A549 (cell line): ENCODE measurements at regions not wholly inside any gene's neighbourhood (a gene's known extent, or its start where the extent isn't known, plus 50 kb on each side); places are given as distances from the start of the nearest gene placed in this dataset.
A peak's percentile ranks its signal among the peaks of the same experiment; 100 is the strongest.

ENCODE experiments used
- ATAC-seq, 2 experiments: fragments of 200-7000 bp in 1 of 2; fragments of >200 bp in 1 of 2; cut with Nextera tagmentation in 1 of 2; cut with Tn5 transposase in 1 of 2; 3 replicates each; pipeline versions ENCODE4 v1.8.0 to v1.9.1; 2018 to 2020; ENCODE audit warnings: mild to moderate bottlenecking in 1 of 2, moderate library complexity in 1 of 2
- CTCF ChIA-PET: fragments of 300-600 bp; sonication (Branson Sonifier 250); formaldehyde crosslinking; extraction: SDS; loops from one replicate; lab custom pipeline; 2021; ENCODE audit warnings: antibody characterized with exemption, inconsistent platforms; lab: Yijun Ruan, JAX
- POLR2A ChIA-PET: fragments of 350-600 bp; formaldehyde crosslinking; extraction: SDS; loops from one replicate; lab custom pipeline; 2021; ENCODE audit warnings: antibody characterized with exemption, inconsistent platforms; lab: Yijun Ruan, JAX
- DNase-seq, 2 experiments: peaks; one replicate each; pipeline versions ENCODE4 v3.0.0 to v3.0.0-alpha.2; 2011 to 2016; ENCODE audit warnings: low read depth in 1 of 2, low spot score in 1 of 2
- FAIRE-seq: peaks from 2 replicates; lab custom pipeline; 2011; peaks lifted over from hg19 to GRCh38; lab: Jason Lieb, UNC
- H3K27ac ChIP-seq, 2 experiments: fragments of >200 bp; sonication (Bioruptor Twin); formaldehyde crosslinking; 3 replicates each; pipeline ENCODE4 v1.5.1; 2016 to 2017
- H3K4me1 ChIP-seq: fragments of >200 bp; sonication (Bioruptor Twin); formaldehyde crosslinking; 3 replicates; pipeline ENCODE4 v1.6.1; 2016
- H3K4me2 ChIP-seq: fragments of >200 bp; sonication (Bioruptor Twin); formaldehyde crosslinking; 3 replicates; pipeline ENCODE4 v1.6.1; 2016
- H3K4me3 ChIP-seq: fragments of >200 bp; sonication (Bioruptor Twin); formaldehyde crosslinking; 3 replicates; pipeline ENCODE4 v1.5.1; 2016
- H3K9me3 ChIP-seq: fragments of >200 bp; sonication (Bioruptor Twin); formaldehyde crosslinking; 3 replicates; pipeline ENCODE4 v1.6.1; 2016
- CBX2 ChIP-seq: fragments of 200-600 bp; sonication (generic); IDR thresholded peaks from 2 replicates; pipeline ENCODE4 v1.6.1; 2016; ENCODE audit warnings: low read depth, mild to moderate bottlenecking, borderline replicate concordance
- CHD2 ChIP-seq: fragments of 150-350 bp; IDR thresholded peaks from 2 replicates; pipeline ENCODE4 v1.6.1; 2014; ENCODE audit warnings: low read length; ENCODE audit not compliant: partially characterized antibody
- CHD4 ChIP-seq: fragments of 200-600 bp; sonication (generic); IDR thresholded peaks from 2 replicates; pipeline ENCODE4 v1.6.1; 2016; ENCODE audit warnings: antibody characterized with exemption, mild to moderate bottlenecking, borderline replicate concordance
- EHMT2 ChIP-seq: fragments of 200-600 bp; sonication (generic); IDR thresholded peaks from 2 replicates; pipeline ENCODE4 v1.6.1; 2016; ENCODE audit warnings: antibody characterized with exemption, low read depth, mild to moderate bottlenecking, moderate library complexity
- FOXS1 ChIP-seq: fragments of 250-450 bp; sonication (Bioruptor Pico); IDR thresholded peaks from 2 replicates; pipeline ENCODE4 v1.5.0; 2020; ENCODE audit warnings: mild to moderate bottlenecking, moderate library complexity
- HOXA7 ChIP-seq: fragments of 250-450 bp; sonication (Bioruptor Pico); IDR thresholded peaks from 2 replicates; pipeline ENCODE4 v1.5.0; 2020; ENCODE audit warnings: mild to moderate bottlenecking, moderate library complexity
- HOXB5 ChIP-seq: fragments of 250-450 bp; sonication (Bioruptor Pico); IDR thresholded peaks from 2 replicates; pipeline ENCODE4 v1.5.0; 2020; ENCODE audit warnings: mild to moderate bottlenecking, moderate library complexity
- KDM5A ChIP-seq: fragments of 200-600 bp; sonication (generic); IDR thresholded peaks from 2 replicates; pipeline ENCODE4 v1.6.1; 2016; ENCODE audit warnings: antibody characterized with exemption, mild to moderate bottlenecking
- NPAS2 ChIP-seq: fragments of 250-450 bp; sonication (Bioruptor Pico); IDR thresholded peaks from 2 replicates; pipeline ENCODE4 v1.8.0; 2022; ENCODE audit warnings: mild to moderate bottlenecking, moderate library complexity, borderline replicate concordance
- POLR2A ChIP-seq: IDR thresholded peaks from 2 replicates; pipeline ENCODE4 v1.6.1; 2012; ENCODE audit warnings: mild to moderate bottlenecking, low read length
- POLR2AphosphoS2 ChIP-seq: conservative IDR thresholded peaks from 2 replicates; pipeline ENCODE4 v1.6.1; 2012; ENCODE audit warnings: low read length, improper control_type of control experiment, inconsistent platforms
- RAD21 ChIP-seq, 2 experiments: fragments of >200 bp in 1 of 2; sonication (Bioruptor Twin) in 1 of 2; formaldehyde crosslinking in 1 of 2; IDR thresholded peaks in 1 of 2; conservative IDR thresholded peaks in 1 of 2; 2 replicates in 1 of 2; 3 replicates in 1 of 2; pipeline ENCODE4 v1.6.1; 2012 to 2018; ENCODE audit warnings: inconsistent platforms in 1 of 2
- RARB ChIP-seq: fragments of 250-450 bp; sonication (Bioruptor Pico); IDR thresholded peaks from 2 replicates; pipeline ENCODE4 v1.8.0; 2021; ENCODE audit warnings: mild to moderate bottlenecking, moderate library complexity
- RCOR1 ChIP-seq: fragments of 150-350 bp; IDR thresholded peaks from 2 replicates; pipeline ENCODE4 v1.6.1; 2014; ENCODE audit warnings: antibody characterized with exemption, low read length, low read depth
- SMC3 ChIP-seq: fragments of >200 bp; sonication (Bioruptor Twin); formaldehyde crosslinking; IDR thresholded peaks from 3 replicates; pipeline ENCODE4 v1.6.1; 2018; ENCODE audit warnings: inconsistent platforms
- ZNF302 ChIP-seq: fragments of 250-450 bp; sonication (Bioruptor Pico); IDR thresholded peaks from 2 replicates; pipeline ENCODE4 v1.9.0; 2021; ENCODE audit warnings: inconsistent platforms, mild to moderate bottlenecking, moderate library complexity
- WGBS: methylation state at CpG from one replicate; pipeline ENCODE4 v1.1.6; 2017; ENCODE audit errors: missing lambda C conversion rate; 5-methylcytosine and 5-hydroxymethylcytosine counted together
- TF ChIP-seq, protein P1 (sequence below): fragments of 250-450 bp; sonication (Bioruptor Pico); IDR thresholded peaks from 2 replicates; pipeline ENCODE4 v1.5.0; 2020; ENCODE audit warnings: low read depth, mild to moderate bottlenecking, moderate library complexity
- TF ChIP-seq, protein P2 (sequence below): IDR thresholded peaks from 2 replicates; pipeline ENCODE4 v1.6.1; 2012
- TF ChIP-seq, protein P3 (sequence below): fragments of >200 bp; sonication (Bioruptor Twin); formaldehyde crosslinking; IDR thresholded peaks from 3 replicates; pipeline ENCODE4 v1.6.1; 2016
- TF ChIP-seq, protein P4 (sequence below): fragments of >200 bp; sonication (Bioruptor Twin); formaldehyde crosslinking; IDR thresholded peaks from 3 replicates; pipeline ENCODE4 v1.5.1; 2016

DNA sequence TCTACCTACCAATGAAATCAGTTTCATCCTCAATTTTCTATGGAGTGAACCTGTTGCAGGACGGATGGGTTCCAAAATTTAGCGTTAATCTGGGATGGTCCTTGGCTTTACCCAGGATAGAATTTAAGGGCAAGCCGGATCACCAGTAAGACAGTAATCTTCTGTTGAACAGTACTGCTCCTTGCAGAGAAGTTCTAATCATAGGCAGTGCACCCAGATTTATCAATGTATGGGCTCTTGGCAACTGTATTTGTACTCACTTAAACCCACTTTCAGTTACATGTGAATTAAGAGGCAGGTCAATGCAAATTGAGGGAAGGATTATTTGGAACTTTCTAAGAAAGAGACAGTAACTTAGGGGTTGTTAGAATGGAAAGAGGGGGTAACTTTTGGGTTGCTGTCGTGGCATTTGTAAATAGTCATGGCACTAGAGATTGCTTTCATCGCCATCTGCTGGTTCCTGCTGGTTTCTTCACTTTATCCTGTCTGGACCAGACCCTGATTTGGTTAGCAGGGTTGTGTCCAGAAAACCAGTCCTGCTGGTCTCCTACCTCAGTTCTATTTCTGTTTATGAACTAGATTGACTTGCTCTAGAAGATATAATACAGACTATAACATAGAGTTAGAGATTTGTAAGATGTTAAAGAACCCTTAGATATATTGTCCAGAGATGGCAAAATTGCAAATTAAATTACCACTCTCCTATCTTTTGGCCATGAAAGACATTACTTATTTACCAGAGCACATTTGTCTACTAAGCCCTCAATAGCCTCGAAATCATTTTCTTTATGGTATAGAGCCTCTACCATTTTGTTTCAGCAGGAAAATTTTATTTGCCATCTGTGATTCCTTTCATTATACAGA lies 646.3 kb downstream of the UTRN start:
- Histone ChIP-seq H3K9me3 (no peaks in the 10 kb centered on the region), H3K4me3 (no peak overlapping the region), H3K4me1 (no peaks in the 10 kb centered on the region), H3K27ac (no peak overlapping the region), H3K4me2 (no peak overlapping the region)
- TF ChIP-seq CBX2 (no peak), RAD21 (conservative IDR thresholded peaks at IDR 0.05 in 1 of 2, IDR thresholded peaks at IDR 0.05 in 1 of 2) (peak; percentile 72 to 74), CHD2 (no peak), POLR2AphosphoS2 (no peak), SMC3 (peak; percentile 81), RARB (CRISPR knock-in tag) (no peak), POLR2A (no peak), CHD4 (no peak), KDM5A (no peak), ZNF302 (CRISPR knock-in tag) (no peak)
- TF ChIP-seq, protein P1, sequence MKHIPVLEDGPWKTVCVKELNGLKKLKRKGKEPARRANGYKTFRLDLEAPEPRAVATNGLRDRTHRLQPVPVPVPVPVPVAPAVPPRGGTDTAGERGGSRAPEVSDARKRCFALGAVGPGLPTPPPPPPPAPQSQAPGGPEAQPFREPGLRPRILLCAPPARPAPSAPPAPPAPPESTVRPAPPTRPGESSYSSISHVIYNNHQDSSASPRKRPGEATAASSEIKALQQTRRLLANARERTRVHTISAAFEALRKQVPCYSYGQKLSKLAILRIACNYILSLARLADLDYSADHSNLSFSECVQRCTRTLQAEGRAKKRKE (CRISPR knock-in tag), result no peak
- TF ChIP-seq, protein P2, sequence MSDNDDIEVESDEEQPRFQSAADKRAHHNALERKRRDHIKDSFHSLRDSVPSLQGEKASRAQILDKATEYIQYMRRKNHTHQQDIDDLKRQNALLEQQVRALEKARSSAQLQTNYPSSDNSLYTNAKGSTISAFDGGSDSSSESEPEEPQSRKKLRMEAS, result no peak
- TF ChIP-seq, protein P3, sequence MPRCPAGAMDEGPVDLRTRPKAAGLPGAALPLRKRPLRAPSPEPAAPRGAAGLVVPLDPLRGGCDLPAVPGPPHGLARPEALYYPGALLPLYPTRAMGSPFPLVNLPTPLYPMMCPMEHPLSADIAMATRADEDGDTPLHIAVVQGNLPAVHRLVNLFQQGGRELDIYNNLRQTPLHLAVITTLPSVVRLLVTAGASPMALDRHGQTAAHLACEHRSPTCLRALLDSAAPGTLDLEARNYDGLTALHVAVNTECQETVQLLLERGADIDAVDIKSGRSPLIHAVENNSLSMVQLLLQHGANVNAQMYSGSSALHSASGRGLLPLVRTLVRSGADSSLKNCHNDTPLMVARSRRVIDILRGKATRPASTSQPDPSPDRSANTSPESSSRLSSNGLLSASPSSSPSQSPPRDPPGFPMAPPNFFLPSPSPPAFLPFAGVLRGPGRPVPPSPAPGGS, result no peak
- TF ChIP-seq, protein P4, sequence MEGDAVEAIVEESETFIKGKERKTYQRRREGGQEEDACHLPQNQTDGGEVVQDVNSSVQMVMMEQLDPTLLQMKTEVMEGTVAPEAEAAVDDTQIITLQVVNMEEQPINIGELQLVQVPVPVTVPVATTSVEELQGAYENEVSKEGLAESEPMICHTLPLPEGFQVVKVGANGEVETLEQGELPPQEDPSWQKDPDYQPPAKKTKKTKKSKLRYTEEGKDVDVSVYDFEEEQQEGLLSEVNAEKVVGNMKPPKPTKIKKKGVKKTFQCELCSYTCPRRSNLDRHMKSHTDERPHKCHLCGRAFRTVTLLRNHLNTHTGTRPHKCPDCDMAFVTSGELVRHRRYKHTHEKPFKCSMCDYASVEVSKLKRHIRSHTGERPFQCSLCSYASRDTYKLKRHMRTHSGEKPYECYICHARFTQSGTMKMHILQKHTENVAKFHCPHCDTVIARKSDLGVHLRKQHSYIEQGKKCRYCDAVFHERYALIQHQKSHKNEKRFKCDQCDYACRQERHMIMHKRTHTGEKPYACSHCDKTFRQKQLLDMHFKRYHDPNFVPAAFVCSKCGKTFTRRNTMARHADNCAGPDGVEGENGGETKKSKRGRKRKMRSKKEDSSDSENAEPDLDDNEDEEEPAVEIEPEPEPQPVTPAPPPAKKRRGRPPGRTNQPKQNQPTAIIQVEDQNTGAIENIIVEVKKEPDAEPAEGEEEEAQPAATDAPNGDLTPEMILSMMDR, result peak; percentile 64
- CTCF ChIA-PET, result interaction anchor here (1.0 to 1.4 kb wide), 4 partner anchors 17 to 347 kb away, joined by 3 read pairs; no protein-coding TSS in a partner anchor
- POLR2A ChIA-PET, result no interaction called here
- ATAC-seq (peak in 1 of 2 experiments; percentile 86; a peak in 3 of 6 replicates), DNase-seq (peak; percentile 7 to 35), FAIRE-seq (no peak)
- WGBS, result 34% methylated on average over 6 of the region's 6 CpGs

DNA sequence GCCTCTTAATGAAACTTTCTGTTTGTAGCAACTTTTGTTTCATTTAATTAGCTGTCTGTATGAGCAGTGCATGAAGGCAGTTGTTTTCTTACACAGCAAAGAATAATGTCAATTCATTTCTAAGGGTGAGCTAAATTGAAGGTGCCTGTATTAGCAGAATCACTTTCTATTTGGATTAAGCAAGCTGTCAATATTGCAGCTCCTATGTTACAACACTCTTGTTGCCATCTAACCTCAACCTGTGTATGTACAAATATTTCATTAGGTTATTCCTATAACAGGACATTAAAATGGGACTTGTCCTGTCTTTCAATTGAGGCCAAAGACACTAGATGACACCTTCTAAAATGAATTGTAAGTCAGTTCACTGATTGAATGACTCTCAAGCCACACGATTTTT lies 647.5 kb downstream of the UTRN start:
- Histone ChIP-seq H3K4me1 (no peaks in the 10 kb centered on the region), H3K9me3 (no peaks in the 10 kb centered on the region), H3K4me2 (no peak overlapping the region), H3K27ac (no peak overlapping the region), H3K4me3 (no peak overlapping the region)
- 20% methylated on average over 1 of the region's 1 CpG for WGBS
- no peak for DNase-seq
- ATAC-seq, result no peak
- TF ChIP-seq HOXA7 (CRISPR knock-in tag) (no peak), ZNF302 (CRISPR knock-in tag) (no peak), RCOR1 (no peak), FOXS1 (no peak), CBX2 (no peak), KDM5A (no peak), EHMT2 (no peak), HOXB5 (no peak), NPAS2 (CRISPR knock-in tag) (no peak)
- ChIA-PET CTCF (interaction anchor here (1.0 to 1.4 kb wide), 4 partner anchors 19 to 348 kb away, joined by 3 read pairs; no protein-coding TSS in a partner anchor), POLR2A (no interaction called here)
- no peak for FAIRE-seq
